ENCODE measurements at regions not wholly inside any gene's neighbourhood (a gene's known extent, or its start where the extent isn't known, plus 50 kb on each side); places are given as distances from the start of the nearest gene placed in this dataset.
"Not testable (repeated sequence)": the region's sequence is repeated elsewhere in the genome, so short reads cannot be mapped to it uniquely, and the experiment has no call there.

DNA sequence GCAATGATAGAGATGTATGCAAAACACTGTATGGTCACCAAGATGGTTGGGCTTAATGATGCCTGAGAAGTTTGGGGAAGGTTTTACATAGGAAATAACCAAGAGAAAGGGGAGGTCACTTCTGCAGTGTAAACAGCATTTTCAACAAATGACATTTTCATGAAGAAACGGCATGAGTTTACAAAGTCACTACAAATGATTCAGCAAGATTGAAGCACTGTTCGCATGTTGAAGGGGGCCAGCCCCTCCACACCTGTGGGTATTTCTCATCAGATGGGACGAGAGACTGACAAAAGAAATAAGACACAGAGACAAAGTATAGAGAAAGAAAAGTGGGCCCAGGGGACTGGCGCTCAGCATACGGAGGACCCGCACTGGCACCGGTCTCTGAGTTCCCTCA, 234.1 kb upstream of the POGK start:
- Histone ChIP-seq H3K27me3 (no peaks in the 10 kb centered on the region), H3K4me3 (no peak overlapping the region), H3K9me3 (no peaks in the 10 kb centered on the region), H3K36me3 (no peaks in the 10 kb centered on the region)
- DNase-seq, result no peak

DNA sequence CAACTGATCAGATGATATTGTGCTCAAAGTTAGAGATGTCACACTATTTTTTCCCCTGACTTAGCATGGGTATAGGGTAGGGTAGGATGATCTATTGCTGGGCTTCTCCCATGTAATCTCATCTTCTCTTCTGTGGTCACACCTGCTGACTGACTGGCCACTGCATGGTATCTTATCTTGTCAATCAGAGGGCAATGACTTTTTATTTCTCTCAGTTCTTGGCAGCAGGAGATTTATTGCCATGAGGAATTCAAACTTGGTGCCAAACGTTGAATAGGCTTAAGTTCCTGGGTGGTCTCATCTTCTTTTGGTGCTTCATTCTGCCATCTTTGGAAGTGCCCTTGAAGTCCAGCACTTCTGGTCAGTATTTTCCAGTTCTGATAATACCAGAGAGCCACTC, 226.4 kb upstream of the POGK start:
- Histone ChIP-seq H3K27me3 (no peaks in the 10 kb centered on the region), H3K9me3 (no peaks in the 10 kb centered on the region), H3K4me3 (no peak overlapping the region), H3K36me3 (no peaks in the 10 kb centered on the region)
- no peak for DNase-seq

DNA sequence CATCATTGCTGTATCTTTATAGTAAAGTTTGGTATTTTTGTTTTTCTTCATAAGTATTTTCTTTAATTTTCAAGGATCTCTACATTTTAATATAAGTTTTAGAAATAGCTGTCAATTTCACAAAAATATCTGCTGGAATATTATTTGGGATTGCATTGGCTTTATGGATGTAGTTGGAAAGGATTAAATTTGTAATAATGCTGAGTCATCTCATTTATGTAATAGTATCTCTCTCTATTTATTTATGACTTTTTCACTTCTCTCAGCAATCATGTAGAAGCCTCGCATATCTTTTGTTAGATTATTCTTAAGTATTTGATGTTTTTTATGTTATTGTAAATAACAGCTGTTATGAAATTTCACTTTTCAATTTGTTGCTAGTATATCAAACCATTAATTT, 223.1 kb upstream of the POGK start:
- Histone ChIP-seq H3K36me3 (no peaks in the 10 kb centered on the region), H3K9me3 (no peaks in the 10 kb centered on the region), H3K27me3 (no peaks in the 10 kb centered on the region), H3K4me3 (no peak overlapping the region)
- DNase-seq, result no peak

DNA sequence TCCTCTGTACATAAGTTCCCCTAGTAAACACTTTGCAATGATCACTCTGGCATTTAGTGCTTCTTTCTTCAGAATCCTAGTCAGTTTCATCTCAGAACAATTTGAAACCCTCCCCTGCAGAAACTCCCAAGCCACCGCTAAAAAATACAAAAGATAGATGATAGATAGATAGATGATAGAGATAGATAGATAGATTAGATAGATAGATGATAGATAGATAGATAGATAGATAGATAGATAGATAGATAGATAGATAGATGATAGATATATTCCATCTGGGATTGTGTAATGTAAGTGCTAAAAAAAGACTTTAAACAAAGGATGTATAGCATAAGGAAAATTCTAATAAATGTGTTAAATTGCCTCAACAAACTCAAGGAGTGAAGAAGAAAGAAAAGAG, 212.6 kb upstream of the POGK start:
- DNase-seq, result no peak
- no peak overlapping the region for H3K4me3 ChIP-seq
- H3K27me3 ChIP-seq, result peaks cover 3% of the 10 kb centered on the region; the same call in 1 of the 2 replicates
- H3K9me3 ChIP-seq, result no peaks in the 10 kb centered on the region
- no peaks in the 10 kb centered on the region for H3K36me3 ChIP-seq

DNA sequence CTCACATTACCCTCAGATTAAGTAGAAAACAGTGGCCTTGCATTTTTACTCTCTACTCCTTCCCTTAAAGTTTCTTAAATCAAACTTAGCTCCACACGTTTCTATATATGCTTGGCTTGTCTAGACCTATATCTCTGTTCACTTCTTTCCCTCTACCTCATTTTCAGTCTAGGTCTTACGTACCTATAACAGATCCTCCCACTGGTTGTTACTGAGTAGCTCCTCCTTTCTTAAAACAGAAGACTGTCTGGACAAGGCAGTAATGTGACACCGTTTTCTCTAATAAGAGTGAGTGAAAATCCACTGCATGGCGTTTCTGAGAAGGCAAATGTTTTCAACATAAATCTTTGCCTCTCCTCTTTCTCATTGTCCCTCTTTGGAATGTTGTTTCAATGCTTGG, 211.7 kb upstream of the POGK start:
- Histone ChIP-seq H3K9me3 (no peaks in the 10 kb centered on the region), H3K4me3 (no peak overlapping the region), H3K36me3 (no peaks in the 10 kb centered on the region), H3K27me3 (peaks cover 3% of the 10 kb centered on the region; the same call in 1 of the 2 replicates)
- DNase-seq, result no peak

DNA sequence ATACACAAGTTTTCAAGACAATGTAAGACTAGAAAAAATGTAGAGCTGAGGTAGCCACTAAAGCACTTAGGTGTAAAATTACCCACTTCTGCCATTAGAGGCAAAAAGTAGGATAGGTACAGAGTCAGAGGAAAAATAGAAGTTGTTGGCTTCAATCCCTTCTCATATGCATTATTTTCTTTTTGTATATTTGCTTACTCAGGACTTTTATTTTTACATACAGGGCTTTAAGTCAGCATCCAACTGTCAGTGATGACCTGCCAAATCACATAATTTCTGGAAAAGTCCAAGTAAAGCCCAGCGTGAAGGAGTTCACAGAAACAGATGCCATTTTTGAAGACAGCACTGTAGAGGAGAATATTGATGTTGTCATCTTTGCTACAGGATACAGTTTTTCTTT, 211.0 kb upstream of the POGK start:
- Histone ChIP-seq H3K4me3 (no peak overlapping the region), H3K36me3 (no peaks in the 10 kb centered on the region), H3K27me3 (peaks cover 3% of the 10 kb centered on the region; the same call in 1 of the 2 replicates), H3K9me3 (no peaks in the 10 kb centered on the region)
- DNase-seq, result no peak

DNA sequence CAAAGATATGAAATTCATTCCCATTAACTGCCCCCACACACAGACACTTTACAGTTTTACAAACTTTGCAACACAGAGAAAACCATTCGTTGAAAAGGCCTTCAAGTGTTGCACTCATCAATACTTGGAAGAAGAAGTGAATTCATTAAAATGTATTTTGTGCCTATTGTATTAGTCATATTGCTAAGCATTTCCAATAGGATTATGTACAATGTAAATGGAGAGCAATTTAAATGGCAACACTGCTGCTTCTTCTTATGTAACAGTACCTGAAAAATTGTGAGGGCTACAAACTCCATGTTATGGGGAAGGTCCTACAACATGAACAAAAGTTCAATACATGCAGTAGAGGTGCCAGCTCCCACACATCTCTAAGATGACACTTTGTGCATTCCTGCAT, 209.3 kb upstream of the POGK start:
- Histone ChIP-seq H3K4me3 (no peak overlapping the region), H3K9me3 (no peaks in the 10 kb centered on the region), H3K36me3 (no peaks in the 10 kb centered on the region), H3K27me3 (peaks cover 3% of the 10 kb centered on the region; the same call in 1 of the 2 replicates)
- DNase-seq, result no peak

DNA sequence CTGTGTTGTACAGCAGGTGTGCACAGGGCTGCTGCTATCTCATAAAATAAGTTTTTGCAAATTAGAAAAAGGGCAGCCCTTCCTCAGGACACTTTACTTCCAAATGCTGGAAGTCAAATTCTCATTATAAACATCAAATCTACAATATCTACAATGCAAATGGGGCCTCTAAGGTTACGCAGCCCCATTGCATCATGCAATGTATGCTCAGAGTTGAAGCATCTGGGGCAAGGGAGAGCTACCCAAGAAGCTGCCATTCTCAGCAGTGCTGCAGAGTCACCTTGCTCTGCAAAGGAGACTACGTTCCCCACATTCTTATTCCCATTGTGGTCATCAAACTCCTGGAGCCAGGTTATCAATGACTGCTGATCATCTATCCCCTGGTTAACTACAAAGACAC, 208.9 kb upstream of the POGK start:
- Histone ChIP-seq H3K4me3 (no peak overlapping the region), H3K36me3 (no peaks in the 10 kb centered on the region), H3K9me3 (no peaks in the 10 kb centered on the region), H3K27me3 (peaks cover 3% of the 10 kb centered on the region; the same call in 1 of the 2 replicates)
- no peak for DNase-seq

DNA sequence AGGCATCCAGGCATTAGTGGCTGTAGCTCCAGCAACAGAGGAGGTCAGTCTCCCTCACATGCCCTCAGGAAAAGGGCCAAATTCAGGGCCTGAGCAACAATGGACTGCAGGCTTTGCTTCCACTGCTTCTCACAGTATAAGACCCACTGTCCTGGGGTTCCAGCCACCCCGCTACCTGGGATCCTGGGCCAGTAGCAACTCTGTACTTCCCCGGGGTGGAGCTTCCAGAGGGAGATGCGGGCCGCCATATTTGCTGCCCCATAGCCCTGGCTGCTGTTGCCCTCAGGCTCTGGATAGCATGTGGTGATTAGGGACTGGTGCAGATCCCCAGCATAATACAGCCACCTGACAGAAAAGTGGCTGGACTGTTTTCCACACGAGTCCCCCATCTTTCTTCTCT, 201.1 kb upstream of the POGK start:
- no peak overlapping the region for H3K4me3 ChIP-seq
- H3K27me3 ChIP-seq, result peaks cover 3% of the 10 kb centered on the region; the same call in 1 of the 2 replicates
- no peak for DNase-seq
- H3K9me3 ChIP-seq, result no peaks in the 10 kb centered on the region
- H3K36me3 ChIP-seq, result no peaks in the 10 kb centered on the region

DNA sequence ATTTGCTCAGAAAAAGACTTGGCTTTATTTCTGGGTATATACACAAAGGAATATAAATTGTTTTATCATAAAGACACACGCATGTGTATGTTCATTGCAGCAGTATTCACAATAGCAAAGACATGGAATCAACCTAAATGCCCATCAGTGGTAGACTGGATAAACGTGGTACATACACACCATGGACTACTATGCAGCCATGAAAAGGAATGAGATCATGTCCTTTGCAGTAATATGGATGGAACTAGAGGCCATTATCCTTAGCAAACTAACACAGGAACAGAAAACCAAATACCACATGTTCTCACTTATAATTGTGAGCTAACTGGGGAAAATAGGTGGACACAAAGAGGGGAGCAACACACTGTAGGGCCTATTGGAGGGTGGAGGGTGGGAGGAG, 182.0 kb upstream of the POGK start:
- not testable (repeated sequence) for H3K36me3 ChIP-seq, DNase-seq, H3K27me3 ChIP-seq, H3K4me3 ChIP-seq, H3K9me3 ChIP-seq

DNA sequence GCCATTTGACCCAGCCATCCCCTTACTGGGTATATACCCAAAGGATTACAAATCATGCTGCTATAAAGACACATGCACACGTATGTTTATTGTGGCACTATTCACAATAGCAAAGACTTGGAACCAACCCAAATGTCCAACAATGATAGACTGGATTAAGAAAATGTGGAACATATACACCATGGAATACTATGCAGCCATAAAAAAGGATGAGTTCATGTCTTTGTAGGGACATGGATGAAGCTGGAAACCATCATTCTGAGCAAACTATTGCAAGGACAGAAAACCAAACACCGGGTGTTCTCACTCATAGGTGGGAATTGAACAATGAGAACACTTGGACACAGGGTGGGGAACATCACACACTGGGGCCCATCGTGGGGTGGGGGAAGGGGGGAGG, 172.5 kb upstream of the POGK start:
- not testable (repeated sequence) for H3K4me3 ChIP-seq, DNase-seq, H3K9me3 ChIP-seq, H3K27me3 ChIP-seq, H3K36me3 ChIP-seq

DNA sequence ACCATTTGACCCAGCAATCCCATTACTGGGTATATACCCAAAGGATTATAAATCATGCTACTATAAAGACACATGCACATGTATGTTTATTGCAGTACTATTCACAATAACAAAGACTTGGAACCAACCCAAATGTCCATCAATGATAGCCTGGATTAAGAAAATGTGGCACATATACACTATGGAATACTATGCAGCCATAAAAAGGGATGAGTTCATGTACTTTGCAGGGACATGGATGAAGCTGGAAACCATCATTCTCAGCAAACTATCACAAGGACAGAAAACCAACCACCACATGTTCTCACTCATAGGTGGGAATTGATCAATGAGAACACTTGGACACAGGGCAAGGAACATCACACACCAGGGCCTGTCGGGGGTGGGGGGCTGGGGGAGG, 171.7 kb upstream of the POGK start:
- H3K9me3 ChIP-seq, H3K36me3 ChIP-seq, DNase-seq, H3K27me3 ChIP-seq, H3K4me3 ChIP-seq: not testable (repeated sequence)

DNA sequence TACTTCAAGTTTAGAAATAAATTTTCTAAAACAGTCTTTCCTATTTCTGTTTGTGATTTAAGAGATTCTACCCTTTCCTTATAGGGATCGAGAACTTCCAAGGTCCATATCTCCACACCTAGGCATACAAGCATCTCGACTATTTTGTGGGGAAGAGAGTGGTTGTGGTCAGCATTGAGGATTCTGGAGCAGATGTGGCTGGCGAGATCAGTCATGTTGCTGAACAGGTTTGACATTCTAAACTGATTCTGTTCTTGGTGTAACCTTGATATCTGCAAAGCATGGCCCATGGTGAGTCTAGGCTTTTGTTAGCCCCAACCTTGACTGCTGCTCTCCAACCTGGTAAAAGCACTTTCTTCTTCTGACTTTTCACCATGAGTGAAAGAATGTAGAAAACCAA, 167.6 kb upstream of the POGK start:
- H3K27me3 ChIP-seq, result no peaks in the 10 kb centered on the region
- no peak overlapping the region for H3K4me3 ChIP-seq
- H3K36me3 ChIP-seq, result no peaks in the 10 kb centered on the region
- no peaks in the 10 kb centered on the region for H3K9me3 ChIP-seq
- no peak for DNase-seq

DNA sequence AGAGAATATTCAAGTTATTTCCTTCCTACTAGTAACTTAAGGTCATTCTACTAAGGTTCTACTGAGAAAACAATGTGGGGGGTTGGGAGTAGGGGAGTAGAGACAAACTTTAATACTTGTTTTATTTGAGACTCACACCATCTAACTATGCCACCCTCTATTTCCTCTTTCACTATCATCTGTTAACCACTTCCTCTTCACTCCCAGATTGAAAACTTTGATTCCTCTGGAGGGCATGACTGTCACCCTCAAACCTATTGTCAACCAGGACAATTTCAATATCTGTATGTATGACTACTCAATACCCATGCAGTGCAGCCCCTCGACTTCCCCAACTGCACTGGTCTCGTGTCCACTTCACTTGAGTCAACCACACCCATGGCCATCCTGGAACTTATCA, 165.6 kb upstream of the POGK start:
- Histone ChIP-seq H3K36me3 (no peaks in the 10 kb centered on the region), H3K4me3 (no peak overlapping the region), H3K9me3 (no peaks in the 10 kb centered on the region), H3K27me3 (no peaks in the 10 kb centered on the region)
- DNase-seq, result no peak

DNA sequence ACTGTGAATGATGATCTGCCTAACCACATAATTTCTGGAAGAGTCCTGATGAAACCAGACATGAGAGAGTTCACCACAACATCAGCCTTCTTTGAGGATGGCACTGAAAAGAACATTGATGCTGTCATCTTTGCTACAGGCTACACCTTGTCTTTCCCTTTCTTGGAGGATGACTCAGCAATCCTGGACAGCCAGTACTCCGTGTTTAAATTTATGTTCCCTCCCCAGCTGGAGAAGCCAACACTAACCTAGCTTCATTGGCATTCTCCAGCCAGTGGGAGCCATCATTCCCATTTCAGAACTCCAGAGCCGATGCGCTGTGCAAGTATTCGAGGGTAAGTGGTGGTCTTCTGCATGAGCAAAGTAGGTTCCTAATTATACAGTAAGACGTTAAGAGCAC, 164.1 kb upstream of the POGK start:
- DNase-seq, result no peak
- H3K4me3 ChIP-seq, result no peak overlapping the region
- H3K36me3 ChIP-seq, result no peaks in the 10 kb centered on the region
- H3K27me3 ChIP-seq, result no peaks in the 10 kb centered on the region
- no peaks in the 10 kb centered on the region for H3K9me3 ChIP-seq

DNA sequence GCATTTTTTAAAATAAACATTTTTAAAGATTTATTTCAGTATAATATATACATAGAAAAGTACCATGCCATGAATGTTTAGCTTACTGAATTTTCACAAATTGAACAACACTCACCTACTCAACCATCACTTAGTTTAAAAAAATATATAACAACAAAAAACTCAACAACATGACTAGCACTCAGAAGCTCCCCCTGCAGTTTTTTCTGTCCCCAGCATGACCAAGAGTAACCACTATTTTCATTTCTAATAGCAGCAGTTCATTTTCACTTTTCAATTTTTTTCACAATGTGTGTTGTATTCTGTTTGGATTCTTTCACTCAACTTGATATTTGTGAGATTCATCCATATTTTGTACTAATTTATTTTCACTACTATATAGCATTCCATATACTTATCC, 162.3 kb upstream of the POGK start:
- no peaks in the 10 kb centered on the region for H3K9me3 ChIP-seq
- H3K27me3 ChIP-seq, result no peaks in the 10 kb centered on the region
- no peak for DNase-seq
- no peaks in the 10 kb centered on the region for H3K36me3 ChIP-seq
- no peak overlapping the region for H3K4me3 ChIP-seq

DNA sequence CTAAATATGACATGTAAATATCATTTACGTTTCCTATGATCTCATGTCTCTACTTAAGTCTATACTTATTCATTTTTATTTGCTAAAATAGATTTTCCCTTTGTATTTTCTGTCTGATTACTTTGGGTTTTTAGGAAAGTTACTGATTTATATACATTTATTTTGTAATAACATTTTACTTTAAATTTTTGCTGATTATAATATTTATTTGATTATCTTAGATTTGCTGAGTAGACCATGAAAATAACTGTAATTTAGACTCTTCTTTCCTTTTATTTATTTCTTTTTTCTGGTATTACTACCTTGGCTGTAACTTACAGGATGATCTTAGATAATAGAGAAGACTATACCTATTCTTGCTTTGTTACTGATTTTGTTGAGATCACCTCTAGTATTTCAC, 159.9 kb upstream of the POGK start:
- DNase-seq, result no peak
- Histone ChIP-seq H3K9me3 (no peaks in the 10 kb centered on the region), H3K36me3 (no peaks in the 10 kb centered on the region), H3K27me3 (no peaks in the 10 kb centered on the region), H3K4me3 (no peak overlapping the region)

DNA sequence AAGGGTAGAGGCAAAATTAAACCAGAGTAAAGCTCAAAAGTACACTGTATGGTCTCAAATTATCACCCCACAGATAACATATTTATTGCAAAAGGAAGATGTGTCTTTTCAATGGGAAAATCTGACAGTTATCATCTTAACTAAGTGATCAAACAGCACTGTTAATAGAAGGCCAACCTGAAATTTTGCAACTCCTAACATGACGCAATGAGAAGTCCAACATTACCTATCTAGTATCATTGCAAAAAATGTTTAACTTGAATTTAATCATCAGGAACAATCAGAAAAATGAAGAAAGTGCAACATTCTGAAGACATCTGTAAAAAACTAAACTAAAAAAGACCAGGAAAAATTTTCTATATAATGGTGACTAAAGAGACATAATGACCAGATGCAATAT, 156.7 kb upstream of the POGK start:
- Histone ChIP-seq H3K4me3 (no peak overlapping the region), H3K36me3 (no peaks in the 10 kb centered on the region), H3K9me3 (no peaks in the 10 kb centered on the region), H3K27me3 (no peaks in the 10 kb centered on the region)
- DNase-seq, result no peak

DNA sequence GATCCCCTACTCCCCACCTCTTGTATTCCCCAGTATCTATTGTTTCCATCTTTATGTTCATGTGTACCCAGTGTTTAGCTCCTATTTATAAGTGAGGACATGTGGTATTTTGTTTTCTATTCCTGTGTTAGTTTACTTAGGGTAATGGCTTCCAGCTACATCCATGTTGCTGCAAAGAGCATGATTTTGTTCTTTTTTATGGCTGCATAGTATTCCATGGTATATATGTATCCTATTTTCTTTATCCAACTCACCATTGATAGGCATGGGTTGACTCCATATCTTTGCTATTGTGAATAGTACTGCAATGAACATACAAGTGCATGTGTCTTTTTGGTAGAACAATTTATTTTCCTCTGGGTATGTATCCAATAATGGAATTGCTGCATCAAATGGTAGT, 154.6 kb upstream of the POGK start:
- not testable (repeated sequence) for DNase-seq, H3K36me3 ChIP-seq, H3K4me3 ChIP-seq, H3K27me3 ChIP-seq, H3K9me3 ChIP-seq
